Tongue (tissue), 1 donor: ENCODE measurements at regions not wholly inside any gene's neighbourhood (a gene's known extent, or its start where the extent isn't known, plus 50 kb on each side); places are given as distances from the start of the nearest gene placed in this dataset.
"Not testable (repeated sequence)": the region's sequence is repeated elsewhere in the genome, so short reads cannot be mapped to it uniquely, and the experiment has no call there.

Source experiments
- DNase-seq: peaks from one replicate; pipeline ENCODE4 v3.0.0-alpha.2; 2015

- DNase-seq: no peak
Observed at GRCh38 chr6:134784336-134784735, 165.6 kb downstream of the ALDH8A1 start.

- no peak for DNase-seq
Observed at GRCh38 chr6:134778431-134778830, 171.5 kb downstream of the ALDH8A1 start.

DNA sequence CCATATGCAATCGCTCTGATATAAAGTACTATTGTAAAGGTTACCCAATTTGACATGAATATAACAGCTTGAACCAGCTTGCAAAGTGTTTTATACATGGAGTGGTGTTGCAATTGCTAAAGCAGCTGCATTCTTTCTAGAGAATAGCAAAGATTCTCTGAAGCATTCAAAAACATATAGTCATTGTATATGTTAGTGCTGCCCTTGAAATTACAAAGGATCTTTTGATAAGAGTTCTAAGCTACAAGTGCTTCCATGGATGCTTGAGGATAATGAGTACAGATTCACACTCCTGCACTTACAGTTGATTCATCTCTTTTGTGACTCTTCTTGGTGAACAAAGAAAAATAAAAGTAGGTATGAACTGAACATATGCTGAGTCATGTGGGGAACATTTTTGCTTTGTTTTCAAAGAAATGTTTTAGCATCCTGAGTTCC, 175.7 kb downstream of the ALDH8A1 start:
- no peak for DNase-seq

- no peak for DNase-seq
Observed at GRCh38 chr6:134772671-134773360, 177.1 kb downstream of the ALDH8A1 start.

DNA sequence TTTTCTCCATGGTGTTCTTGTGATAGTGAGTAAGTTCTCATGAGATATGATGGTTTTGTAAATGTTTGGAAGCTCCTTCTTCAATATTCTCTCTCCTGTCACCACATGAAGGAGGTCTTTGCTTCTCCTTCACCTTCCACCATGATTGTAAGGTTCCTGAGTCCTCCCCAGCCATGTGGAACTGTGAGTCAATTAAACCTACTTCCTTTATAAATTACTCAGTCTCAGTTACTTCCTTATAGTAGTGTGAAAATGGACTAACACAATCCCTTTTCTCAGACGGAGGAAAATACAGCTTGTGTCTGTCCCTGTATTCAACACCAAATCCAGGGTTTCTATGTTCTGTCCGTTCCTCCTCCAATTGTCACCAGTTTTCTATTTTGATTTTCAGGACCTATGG, 181.0 kb downstream of the ALDH8A1 start:
- DNase-seq: no peak

- no peak for DNase-seq
Observed at GRCh38 chr6:134766497-134766896, 183.4 kb downstream of the ALDH8A1 start.

DNA sequence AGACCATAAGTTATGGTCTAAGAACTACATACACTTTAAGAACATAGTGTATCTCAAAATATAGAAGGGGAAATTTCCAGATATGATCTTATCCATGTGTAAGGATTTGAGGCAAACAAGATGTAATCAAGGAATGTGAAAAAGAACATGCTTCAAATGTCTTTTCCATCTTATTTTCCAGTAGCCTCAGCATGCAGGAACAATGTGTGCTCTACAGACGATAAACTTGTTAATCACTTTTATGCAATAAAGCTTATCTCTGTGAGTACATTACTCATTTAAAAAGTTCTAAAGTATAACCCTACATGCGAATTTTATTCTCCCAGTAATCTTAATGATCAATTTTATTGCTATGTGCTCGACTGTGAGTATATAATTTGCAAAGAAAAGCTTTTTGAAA, 185.2 kb downstream of the ALDH8A1 start:
- no peak for DNase-seq

GRCh38 chr6:134763575-134763974, 186.3 kb downstream of the ALDH8A1 start:
- not testable (repeated sequence) for DNase-seq

DNA sequence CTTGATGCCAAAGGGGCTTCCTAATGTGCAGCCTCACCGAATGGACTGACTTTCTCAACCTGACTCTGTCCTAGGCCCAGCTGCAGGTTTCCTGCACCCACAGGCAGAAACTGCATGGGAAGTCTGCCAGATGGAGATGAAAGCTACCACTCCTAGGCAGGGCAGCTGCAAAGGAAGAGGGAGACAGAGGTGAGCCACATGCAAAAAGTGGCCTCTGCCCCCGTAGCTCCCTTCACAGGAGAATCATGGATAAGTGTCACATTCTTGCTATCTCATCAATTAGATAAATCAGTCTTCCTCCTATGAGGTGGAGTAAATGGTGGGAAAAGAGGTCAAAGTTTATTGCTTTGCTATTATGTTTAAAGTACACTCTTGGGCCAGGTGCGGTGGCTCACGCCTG, 191.3 kb downstream of the ALDH8A1 start:
- DNase-seq: no peak

GRCh38 chr6:134757911-134758361, 192.0 kb downstream of the ALDH8A1 start:
- DNase-seq: peak; percentile 22

DNA sequence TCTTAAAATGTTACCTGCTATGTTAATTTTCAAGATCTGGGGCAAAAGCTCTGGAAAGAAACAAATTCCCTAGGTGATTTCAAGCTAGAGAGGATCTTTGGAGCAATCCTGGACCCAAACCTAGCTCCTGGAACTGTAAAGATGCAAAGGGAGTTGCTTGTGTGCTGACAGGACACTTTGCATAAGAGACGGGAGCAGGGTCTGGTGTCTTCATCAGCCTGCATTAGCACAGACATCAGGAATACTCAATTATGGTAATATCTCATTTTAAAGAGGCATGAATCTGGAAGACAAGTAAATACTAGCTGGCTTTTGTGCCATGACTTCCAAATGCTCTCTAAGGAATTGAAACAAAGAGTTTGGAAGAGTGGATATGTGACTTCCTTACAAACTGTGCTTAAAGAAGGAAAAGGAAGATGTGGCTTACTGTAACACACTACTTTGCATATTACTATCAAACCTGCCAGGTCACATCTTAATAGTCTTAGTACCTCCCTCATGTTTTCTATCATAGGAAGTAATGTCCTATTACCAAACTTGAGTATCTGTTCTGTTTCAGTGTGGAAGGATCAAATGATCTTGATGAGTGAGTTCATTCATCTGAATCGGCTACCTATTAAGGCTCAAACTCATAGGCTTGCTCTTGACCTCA, 193.4 kb downstream of the ALDH8A1 start:
- DNase-seq: no peak

- no peak for DNase-seq
Observed at GRCh38 chr6:134754013-134754690, 195.7 kb downstream of the ALDH8A1 start.

- DNase-seq: no peak
Observed at GRCh38 chr6:134753001-134753400, 196.9 kb downstream of the ALDH8A1 start.

DNA sequence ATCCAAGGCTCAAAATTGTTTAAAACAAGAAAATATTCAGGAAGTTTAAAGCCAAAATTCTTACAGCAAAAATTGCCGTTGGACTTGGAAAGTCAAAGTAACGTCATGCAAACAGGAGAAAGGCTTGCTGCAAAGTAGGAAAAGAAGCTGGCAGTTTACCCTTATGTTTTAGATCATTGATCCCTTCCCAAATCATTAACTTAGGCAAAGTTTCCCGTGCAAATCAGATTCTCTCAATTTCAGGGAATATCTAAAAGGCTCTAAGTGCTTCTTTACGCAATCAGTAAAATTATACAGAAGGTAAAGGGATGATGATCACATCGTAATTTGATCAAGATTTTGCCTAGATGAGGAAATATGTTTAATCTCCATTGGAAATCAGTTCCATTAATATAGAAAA, 197.5 kb downstream of the ALDH8A1 start:
- DNase-seq: no peak

DNA sequence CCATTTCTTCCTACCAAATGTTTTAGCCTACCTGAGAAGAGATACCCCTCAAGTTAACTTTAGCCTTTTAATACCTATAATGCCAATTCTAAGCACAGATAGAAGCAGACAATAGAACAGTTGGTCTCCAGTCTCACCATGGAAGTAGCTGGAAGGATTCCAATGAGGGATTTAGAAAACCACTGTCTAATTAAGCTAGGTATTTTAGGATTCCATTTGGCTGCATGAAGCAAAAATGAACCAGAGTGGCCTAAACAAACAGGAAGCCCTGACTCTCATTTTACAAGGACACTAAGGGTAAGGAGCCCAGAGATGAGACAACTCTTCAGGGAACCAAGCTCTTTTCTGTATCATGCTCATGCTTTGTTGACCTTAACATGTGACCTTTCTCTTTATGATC, 199.2 kb downstream of the ALDH8A1 start:
- peak; percentile 18 for DNase-seq

- DNase-seq: no peak
Observed at GRCh38 chr6:134748484-134748883, 201.4 kb downstream of the ALDH8A1 start.

DNA sequence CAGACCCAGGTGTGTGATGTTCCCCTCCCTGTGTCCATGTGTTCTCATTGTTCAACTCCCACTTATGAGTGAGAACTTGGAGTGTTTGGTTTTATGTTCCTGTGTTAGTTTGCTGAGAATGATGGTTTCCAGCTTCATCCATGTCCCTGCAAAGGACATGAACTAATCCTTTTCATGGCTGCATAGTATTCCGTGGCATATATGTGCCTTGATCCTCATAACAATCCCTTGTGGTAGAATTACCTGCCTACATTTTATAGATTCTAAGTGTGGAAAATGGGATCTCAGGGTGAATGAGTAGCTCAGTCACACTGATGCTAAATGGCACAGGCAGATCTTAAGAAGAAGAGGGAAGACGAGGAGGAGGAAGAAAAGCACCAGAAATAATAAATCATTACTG, 202.7 kb downstream of the ALDH8A1 start:
- DNase-seq: not testable (repeated sequence)

- DNase-seq: no peak
Observed at GRCh38 chr6:134746140-134746539, 203.8 kb downstream of the ALDH8A1 start.

DNA sequence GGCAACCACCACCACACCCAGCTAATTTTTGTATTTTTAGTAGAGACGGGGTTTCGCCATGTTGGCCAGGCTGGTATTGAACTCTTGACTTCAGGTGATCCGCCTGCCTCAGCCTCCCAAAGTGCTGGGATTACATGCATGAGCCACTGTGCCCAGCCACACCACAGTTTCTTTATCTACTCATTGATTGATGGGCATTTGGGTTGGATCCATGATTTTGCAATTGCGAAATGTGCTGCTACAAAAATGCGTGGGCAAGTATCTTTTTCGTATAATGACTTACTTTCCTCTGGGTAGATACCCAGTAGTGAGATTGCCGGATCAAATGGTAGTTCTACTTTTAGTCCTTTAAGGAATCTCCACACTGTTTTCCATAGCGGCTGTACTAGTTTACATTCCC, 204.7 kb downstream of the ALDH8A1 start:
- not testable (repeated sequence) for DNase-seq

DNA sequence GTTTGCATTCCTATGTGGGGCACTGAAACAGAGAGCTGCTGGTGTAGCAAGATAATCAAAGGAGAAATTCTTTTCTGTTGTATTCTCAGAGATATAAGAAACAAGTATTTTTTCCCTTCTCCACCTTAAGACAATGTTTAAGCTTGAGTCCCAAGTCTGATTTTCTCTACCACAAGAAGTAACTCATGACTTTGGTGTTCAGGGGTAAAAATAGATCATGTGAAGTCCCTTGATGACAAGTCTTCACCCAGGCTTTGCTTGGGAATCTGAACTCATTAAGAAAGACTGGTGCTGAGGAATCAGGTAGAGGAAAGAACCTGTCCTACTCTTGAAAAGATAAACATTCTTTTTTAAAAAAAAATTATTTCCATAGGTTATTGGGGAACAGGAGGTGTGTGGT, 205.6 kb downstream of the ALDH8A1 start:
- no peak for DNase-seq

- DNase-seq: no peak
Observed at GRCh38 chr6:134741200-134741536, 208.7 kb downstream of the ALDH8A1 start.

GRCh38 chr6:134740473-134741199, 209.3 kb downstream of the ALDH8A1 start:
- no peak for DNase-seq

GRCh38 chr6:134740027-134740373, 209.9 kb downstream of the ALDH8A1 start:
- DNase-seq: no peak
